Stimulated activated CD4-positive, alpha-beta T cell treated with anti-CD3 and anti-CD28 coated beads, TNF-alpha, amount 100 ng/mL, for 48 hours (primary cell): ENCODE measurements at regions not wholly inside any gene's neighbourhood (a gene's known extent, or its start where the extent isn't known, plus 50 kb on each side); places are given as distances from the start of the nearest gene placed in this dataset.

Source experiments
- DNase-seq, 3 donors: peaks; one replicate each; pipeline ENCODE4 v3.0.0-alpha.2; 2020; ENCODE audit warnings: low read depth in 3 of 3

DNA sequence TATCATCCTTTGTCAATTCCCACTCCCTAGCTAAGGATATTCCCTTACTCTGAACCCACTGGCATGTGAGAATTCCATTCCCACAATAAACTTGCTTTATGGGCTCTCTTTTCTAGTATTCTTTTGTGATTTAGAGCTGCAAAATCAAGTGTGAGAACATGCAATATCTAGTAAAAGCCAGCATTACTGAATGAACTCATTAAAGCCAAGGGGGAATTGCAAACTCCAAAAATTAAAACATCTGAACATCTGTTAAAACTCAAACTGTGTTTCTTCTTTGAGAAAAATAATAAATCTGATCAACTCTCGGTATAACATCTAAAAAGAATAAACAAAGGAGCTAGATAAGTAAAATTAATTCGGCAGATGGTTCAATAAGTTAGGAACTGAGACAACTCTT, 53.1 kb upstream of the MPDZ start:
- no peak for DNase-seq

- DNase-seq: no peak
These were observed 51.8 kb upstream of the MPDZ start for GRCh38 chr9:13331320-13331719.

- no peak for DNase-seq
These were observed 51.0 kb upstream of the MPDZ start for GRCh38 chr9:13330396-13331004.
